Spleen (tissue), 7 donors: ENCODE measurements at regions not wholly inside any gene's neighbourhood (a gene's known extent, or its start where the extent isn't known, plus 50 kb on each side); places are given as distances from the start of the nearest gene placed in this dataset.

Experiments
- POLR2A ChIP-seq, 3 donors: fragments of 450-650 bp; IDR thresholded peaks; one replicate each; pipeline ENCODE4 v1.5.1; 2017; ENCODE audit warnings: antibody characterized with exemption in 3 of 3, mild to moderate bottlenecking in 1 of 3
- POLR2AphosphoS5 ChIP-seq, 3 donors: sonication (generic); formaldehyde crosslinking; IDR thresholded peaks; one replicate each; pipeline ENCODE4 v1.5.1; 2017; ENCODE audit warnings: antibody characterized with exemption in 3 of 3
- TF ChIP-seq, protein P1 (sequence below), 11 experiments: fragments of 200-600 bp in 7 of 11; fragments of 450-650 bp in 4 of 11; sonication (generic) in 4 of 11; IDR thresholded peaks in 8 of 11; conservative IDR thresholded peaks in 3 of 11; 1 replicate in 7 of 11; 2 replicates in 4 of 11; pipeline versions ENCODE4 v1.4.0 to v1.8.0; 2016 to 2021; ENCODE audit warnings: antibody characterized with exemption in 11 of 11, inconsistent platforms in 4 of 11, mild to moderate bottlenecking in 1 of 11
- donor health status: DM: no; HTN: no; CAD: no; lungs with moderate emphysema.
- donor health status: DM: no; HTN: no; CAD: no.
- donor health status: DM: no; HTN: no; CAD: no.

DNA sequence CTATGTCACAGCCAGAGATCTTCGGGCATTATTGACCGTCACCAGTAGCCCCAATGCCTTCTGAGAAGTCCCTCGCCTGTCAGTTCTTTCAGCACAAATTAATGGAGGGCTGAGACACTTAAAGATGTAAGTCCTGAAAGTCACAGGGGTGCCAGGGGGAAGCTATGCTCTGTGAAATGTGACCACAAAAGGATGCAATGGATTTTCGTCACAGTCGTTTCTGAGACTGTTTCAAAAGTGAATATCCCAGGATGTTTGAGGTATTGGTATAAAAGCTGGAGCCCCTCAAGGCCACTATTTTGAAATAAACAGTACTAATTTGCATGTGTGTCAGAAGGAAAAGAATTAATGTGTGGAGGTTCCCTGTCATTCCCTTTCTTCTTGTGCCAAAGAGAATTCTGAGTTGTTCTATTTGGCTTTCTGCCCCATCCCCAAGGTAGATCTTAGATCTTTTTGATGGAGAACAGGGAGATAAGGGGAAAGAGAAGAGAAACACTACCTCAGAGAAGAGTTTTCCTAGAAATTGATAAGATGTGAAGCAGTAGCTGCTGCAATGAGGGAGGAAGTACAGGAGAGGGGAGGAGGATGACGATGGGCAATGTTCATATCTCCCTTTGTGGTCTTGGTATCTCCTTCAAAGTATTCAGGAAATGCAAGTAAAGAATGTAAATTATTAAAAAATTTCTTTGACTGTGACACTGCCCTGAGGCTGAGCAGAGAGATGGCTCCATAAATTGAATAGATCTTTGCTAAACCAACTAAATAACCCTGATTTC, 101.8 kb upstream of the NAP1L1 start:
- TF ChIP-seq POLR2A (IDR thresholded peaks at IDR 0.05) (no peak), POLR2AphosphoS5 (IDR thresholded peaks at IDR 0.05) (no peak)
- TF ChIP-seq, protein P1, sequence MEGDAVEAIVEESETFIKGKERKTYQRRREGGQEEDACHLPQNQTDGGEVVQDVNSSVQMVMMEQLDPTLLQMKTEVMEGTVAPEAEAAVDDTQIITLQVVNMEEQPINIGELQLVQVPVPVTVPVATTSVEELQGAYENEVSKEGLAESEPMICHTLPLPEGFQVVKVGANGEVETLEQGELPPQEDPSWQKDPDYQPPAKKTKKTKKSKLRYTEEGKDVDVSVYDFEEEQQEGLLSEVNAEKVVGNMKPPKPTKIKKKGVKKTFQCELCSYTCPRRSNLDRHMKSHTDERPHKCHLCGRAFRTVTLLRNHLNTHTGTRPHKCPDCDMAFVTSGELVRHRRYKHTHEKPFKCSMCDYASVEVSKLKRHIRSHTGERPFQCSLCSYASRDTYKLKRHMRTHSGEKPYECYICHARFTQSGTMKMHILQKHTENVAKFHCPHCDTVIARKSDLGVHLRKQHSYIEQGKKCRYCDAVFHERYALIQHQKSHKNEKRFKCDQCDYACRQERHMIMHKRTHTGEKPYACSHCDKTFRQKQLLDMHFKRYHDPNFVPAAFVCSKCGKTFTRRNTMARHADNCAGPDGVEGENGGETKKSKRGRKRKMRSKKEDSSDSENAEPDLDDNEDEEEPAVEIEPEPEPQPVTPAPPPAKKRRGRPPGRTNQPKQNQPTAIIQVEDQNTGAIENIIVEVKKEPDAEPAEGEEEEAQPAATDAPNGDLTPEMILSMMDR (IDR thresholded peaks at IDR 0.05 in 8 of 11, conservative IDR thresholded peaks at IDR 0.05 in 3 of 11): no peak
